SK-N-SH treated with all-trans-retinoic acid at 6 μM for 48 hours (cell line): ENCODE measurements at regions not wholly inside any gene's neighbourhood (a gene's known extent, or its start where the extent isn't known, plus 50 kb on each side); places are given as distances from the start of the nearest gene placed in this dataset.
A peak's percentile ranks its signal among the peaks of the same experiment; 100 is the strongest.
"Not testable (repeated sequence)": the region's sequence is repeated elsewhere in the genome, so short reads cannot be mapped to it uniquely, and the experiment has no call there.

Experiments used
- ATAC-seq: fragments of 200-7000 bp; cut with Tn5 transposase; 3 replicates; pipeline ENCODE4 v1.9.1; 2020; ENCODE audit warnings: mild to moderate bottlenecking, moderate library complexity
- ARNTL ChIP-seq: fragments of 450-650 bp; formaldehyde crosslinking; IDR thresholded peaks from 2 replicates; pipeline ENCODE4 v1.5.0; 2020; ENCODE audit warnings: low read depth, mild to moderate bottlenecking, moderate library complexity, borderline replicate concordance
- BACH2 ChIP-seq: fragments of 250-450 bp; sonication (Bioruptor Pico); IDR thresholded peaks from 2 replicates; pipeline ENCODE4 v1.9.0; 2021; ENCODE audit warnings: mild to moderate bottlenecking, borderline replicate concordance
- CSDC2 ChIP-seq: fragments of 250-450 bp; sonication (Bioruptor Pico); IDR thresholded peaks from 2 replicates; pipeline ENCODE4 v1.5.0; 2020; ENCODE audit warnings: mild to moderate bottlenecking, moderate library complexity
- ESRRG ChIP-seq: fragments of 250-450 bp; sonication (Bioruptor Pico); IDR thresholded peaks from 2 replicates; pipeline ENCODE4 v1.6.1; 2021; ENCODE audit warnings: mild to moderate bottlenecking
- GLIS3 ChIP-seq: fragments of 250-450 bp; sonication (Bioruptor Pico); IDR thresholded peaks from 2 replicates; pipeline ENCODE4 v1.5.0; 2020; ENCODE audit warnings: mild to moderate bottlenecking, moderate library complexity
- ISL1 ChIP-seq: fragments of 250-450 bp; sonication (Bioruptor Pico); IDR thresholded peaks from 2 replicates; pipeline ENCODE4 v2.1.2; 2022; ENCODE audit warnings: mild to moderate bottlenecking, moderate library complexity
- PPARA ChIP-seq: fragments of 250-450 bp; sonication (Bioruptor Pico); IDR thresholded peaks from 2 replicates; pipeline ENCODE4 v1.5.0; 2020; ENCODE audit warnings: mild to moderate bottlenecking, borderline replicate concordance
- RARB ChIP-seq: fragments of 250-450 bp; sonication (Bioruptor Pico); IDR thresholded peaks from 2 replicates; pipeline ENCODE4 v1.8.0; 2021; ENCODE audit warnings: mild to moderate bottlenecking, moderate library complexity
- SNAI2 ChIP-seq: fragments of 250-450 bp; sonication (Bioruptor Pico); IDR thresholded peaks from 2 replicates; pipeline ENCODE4 v1.5.0; 2020; ENCODE audit warnings: mild to moderate bottlenecking, moderate library complexity
- TCF4 ChIP-seq: fragments of 250-450 bp; sonication (Bioruptor Pico); IDR thresholded peaks from 2 replicates; pipeline ENCODE4 v1.8.0; 2021; ENCODE audit warnings: mild to moderate bottlenecking, moderate library complexity, borderline replicate concordance
- TOX ChIP-seq: fragments of 250-450 bp; sonication (Bioruptor Pico); IDR thresholded peaks from 2 replicates; pipeline ENCODE4 v1.8.0; 2021; ENCODE audit warnings: mild to moderate bottlenecking, moderate library complexity, borderline replicate concordance
- ZC3H10 ChIP-seq: fragments of 250-450 bp; sonication (Bioruptor Pico); IDR thresholded peaks from 2 replicates; pipeline ENCODE4 v1.5.1; 2021; ENCODE audit warnings: mild to moderate bottlenecking, moderate library complexity
- ZFP3 ChIP-seq: fragments of 250-450 bp; sonication (Bioruptor Pico); IDR thresholded peaks from 2 replicates; pipeline ENCODE4 v1.5.0; 2020; ENCODE audit warnings: mild to moderate bottlenecking, moderate library complexity
- ZFP30 ChIP-seq: fragments of 450-650 bp; formaldehyde crosslinking; IDR thresholded peaks from 2 replicates; pipeline ENCODE4 v1.5.0; 2022; ENCODE audit warnings: mild to moderate bottlenecking, moderate library complexity
- ZNF565 ChIP-seq: fragments of 450-650 bp; formaldehyde crosslinking; conservative IDR thresholded peaks from 2 replicates; pipeline ENCODE4 v1.5.0; 2020; ENCODE audit warnings: low read depth, mild to moderate bottlenecking, moderate library complexity
- ZNF8 ChIP-seq: fragments of 450-650 bp; formaldehyde crosslinking; IDR thresholded peaks from 2 replicates; pipeline ENCODE4 v1.5.0; 2020; ENCODE audit warnings: mild to moderate bottlenecking, moderate library complexity
- TF ChIP-seq, protein P1 (sequence below): fragments of 250-450 bp; sonication (Bioruptor Pico); IDR thresholded peaks from 2 replicates; pipeline ENCODE4 v1.5.1; 2020; ENCODE audit warnings: low read depth, mild to moderate bottlenecking, moderate library complexity
- TF ChIP-seq, protein P2 (sequence below): fragments of 250-450 bp; sonication (Bioruptor Pico); IDR thresholded peaks from 2 replicates; pipeline ENCODE4 v1.8.0; 2020; ENCODE audit warnings: mild to moderate bottlenecking, moderate library complexity, borderline replicate concordance
- TF ChIP-seq, protein P3 (sequence below): fragments of 250-450 bp; sonication (Bioruptor Pico); IDR thresholded peaks from 2 replicates; pipeline ENCODE4 v1.8.0; 2021; ENCODE audit warnings: low read depth, mild to moderate bottlenecking, moderate library complexity, borderline replicate concordance
- TF ChIP-seq, protein P4 (sequence below): fragments of 250-450 bp; sonication (Bioruptor Pico); IDR thresholded peaks from 2 replicates; pipeline ENCODE4 v1.5.0; 2020; ENCODE audit warnings: mild to moderate bottlenecking, moderate library complexity

DNA sequence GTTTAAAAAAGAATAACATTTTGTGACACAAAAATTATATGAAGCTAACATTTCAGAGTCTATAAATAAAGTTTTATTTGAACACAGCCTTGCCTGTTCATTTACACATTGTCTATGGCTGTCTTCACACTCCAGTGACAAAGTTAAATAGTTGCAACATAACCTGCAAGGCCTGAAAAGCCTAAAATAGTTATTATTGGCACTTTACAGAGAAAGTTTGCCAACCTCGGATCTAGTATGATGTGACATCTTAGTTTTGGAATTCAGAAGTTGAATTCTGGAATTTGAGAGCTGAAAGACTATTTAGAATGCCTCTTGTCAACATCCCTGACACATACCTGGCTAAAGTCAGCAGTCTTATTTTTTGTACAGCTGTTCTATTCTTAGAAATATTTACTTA lies 68.3 kb downstream of the DYRK2 start:
- peak; percentile 12; the same call in 2 of the 3 replicates for ATAC-seq
- TF ChIP-seq, protein P1, sequence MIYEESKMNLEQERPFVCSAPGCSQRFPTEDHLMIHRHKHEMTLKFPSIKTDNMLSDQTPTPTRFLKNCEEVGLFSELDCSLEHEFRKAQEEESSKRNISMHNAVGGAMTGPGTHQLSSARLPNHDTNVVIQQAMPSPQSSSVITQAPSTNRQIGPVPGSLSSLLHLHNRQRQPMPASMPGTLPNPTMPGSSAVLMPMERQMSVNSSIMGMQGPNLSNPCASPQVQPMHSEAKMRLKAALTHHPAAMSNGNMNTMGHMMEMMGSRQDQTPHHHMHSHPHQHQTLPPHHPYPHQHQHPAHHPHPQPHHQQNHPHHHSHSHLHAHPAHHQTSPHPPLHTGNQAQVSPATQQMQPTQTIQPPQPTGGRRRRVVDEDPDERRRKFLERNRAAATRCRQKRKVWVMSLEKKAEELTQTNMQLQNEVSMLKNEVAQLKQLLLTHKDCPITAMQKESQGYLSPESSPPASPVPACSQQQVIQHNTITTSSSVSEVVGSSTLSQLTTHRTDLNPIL (CRISPR knock-in tag): no peak
- peak; percentile 68 for TF ChIP-seq ISL1 (CRISPR knock-in tag)

DNA sequence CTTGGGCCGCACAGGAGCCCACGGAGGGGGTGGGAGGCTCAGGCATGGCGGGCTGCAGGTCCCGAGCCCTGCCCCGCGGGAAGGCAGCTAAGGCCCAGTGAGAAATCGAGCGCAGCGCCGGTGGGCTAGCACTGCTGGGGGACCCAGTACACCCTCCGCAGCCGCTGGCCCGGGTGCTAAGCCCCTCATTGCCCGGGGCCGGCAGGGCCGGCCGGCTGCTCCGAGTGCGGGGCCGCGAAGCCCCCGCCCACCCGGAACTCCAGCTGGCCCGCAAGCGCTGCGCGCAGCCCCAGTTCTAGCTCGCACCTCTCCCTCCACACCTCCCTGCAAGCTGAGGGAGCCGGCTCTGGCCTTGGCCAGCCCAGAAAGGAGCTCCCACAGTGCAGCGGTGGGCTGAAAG lies 70.8 kb downstream of the DYRK2 start:
- not testable (repeated sequence) for ATAC-seq

DNA sequence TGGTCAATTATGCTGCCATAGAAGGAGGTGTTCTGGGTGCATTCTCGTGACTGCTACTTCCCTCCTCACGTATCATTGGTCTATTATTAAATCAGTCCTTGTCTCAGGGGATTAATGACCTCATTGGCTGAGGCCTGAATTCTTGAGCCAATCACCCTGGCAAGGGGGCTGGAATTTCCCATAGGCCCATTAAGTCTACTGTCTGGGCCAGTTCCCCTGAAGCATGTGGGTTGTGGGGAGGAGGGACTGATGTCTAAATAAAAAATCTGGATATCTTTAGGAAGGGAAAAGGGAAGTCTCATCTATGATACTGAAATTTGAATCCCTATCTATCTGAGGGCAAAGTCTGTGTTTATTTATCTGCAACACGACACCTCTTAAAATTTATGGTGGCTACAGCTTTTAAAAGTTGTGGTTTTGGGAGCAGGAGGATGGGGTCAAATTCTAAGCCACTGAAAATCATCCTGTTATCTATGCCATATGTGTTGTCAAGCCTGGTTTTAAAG lies 71.9 kb downstream of the DYRK2 start:
- ATAC-seq: peak; percentile 91
- TF ChIP-seq RARB (CRISPR knock-in tag) (peak; percentile 68; the same call in 1 of the 2 replicates), ZC3H10 (CRISPR knock-in tag) (no peak), TOX (CRISPR knock-in tag) (0 out of 2 replicates have a peak, but pooled peaks have one; percentile 60)

DNA sequence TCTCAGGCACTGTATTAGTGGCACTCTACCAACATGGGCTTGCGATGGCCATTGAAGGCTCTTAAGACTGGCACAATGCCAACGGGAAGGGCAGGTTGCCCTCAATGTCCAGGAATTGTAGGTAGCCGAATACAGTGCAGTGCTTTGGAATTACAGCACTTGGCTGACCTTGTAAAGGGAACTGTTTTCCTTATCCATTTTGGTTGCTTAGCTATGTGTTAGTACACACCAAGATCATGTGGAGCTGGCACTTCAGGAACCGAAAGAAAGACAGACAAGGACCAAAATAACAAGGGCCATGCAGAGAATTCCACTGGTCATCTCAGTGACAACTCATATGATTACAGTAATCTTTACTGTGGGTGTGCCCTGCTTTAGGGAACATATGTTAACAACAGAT lies 72.7 kb downstream of the DYRK2 start:
- peak; percentile 32 for ATAC-seq
- TF ChIP-seq, protein P2, sequence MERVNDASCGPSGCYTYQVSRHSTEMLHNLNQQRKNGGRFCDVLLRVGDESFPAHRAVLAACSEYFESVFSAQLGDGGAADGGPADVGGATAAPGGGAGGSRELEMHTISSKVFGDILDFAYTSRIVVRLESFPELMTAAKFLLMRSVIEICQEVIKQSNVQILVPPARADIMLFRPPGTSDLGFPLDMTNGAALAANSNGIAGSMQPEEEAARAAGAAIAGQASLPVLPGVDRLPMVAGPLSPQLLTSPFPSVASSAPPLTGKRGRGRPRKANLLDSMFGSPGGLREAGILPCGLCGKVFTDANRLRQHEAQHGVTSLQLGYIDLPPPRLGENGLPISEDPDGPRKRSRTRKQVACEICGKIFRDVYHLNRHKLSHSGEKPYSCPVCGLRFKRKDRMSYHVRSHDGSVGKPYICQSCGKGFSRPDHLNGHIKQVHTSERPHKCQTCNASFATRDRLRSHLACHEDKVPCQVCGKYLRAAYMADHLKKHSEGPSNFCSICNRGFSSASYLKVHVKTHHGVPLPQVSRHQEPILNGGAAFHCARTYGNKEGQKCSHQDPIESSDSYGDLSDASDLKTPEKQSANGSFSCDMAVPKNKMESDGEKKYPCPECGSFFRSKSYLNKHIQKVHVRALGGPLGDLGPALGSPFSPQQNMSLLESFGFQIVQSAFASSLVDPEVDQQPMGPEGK (CRISPR knock-in tag): no peak
- TF ChIP-seq, protein P3, sequence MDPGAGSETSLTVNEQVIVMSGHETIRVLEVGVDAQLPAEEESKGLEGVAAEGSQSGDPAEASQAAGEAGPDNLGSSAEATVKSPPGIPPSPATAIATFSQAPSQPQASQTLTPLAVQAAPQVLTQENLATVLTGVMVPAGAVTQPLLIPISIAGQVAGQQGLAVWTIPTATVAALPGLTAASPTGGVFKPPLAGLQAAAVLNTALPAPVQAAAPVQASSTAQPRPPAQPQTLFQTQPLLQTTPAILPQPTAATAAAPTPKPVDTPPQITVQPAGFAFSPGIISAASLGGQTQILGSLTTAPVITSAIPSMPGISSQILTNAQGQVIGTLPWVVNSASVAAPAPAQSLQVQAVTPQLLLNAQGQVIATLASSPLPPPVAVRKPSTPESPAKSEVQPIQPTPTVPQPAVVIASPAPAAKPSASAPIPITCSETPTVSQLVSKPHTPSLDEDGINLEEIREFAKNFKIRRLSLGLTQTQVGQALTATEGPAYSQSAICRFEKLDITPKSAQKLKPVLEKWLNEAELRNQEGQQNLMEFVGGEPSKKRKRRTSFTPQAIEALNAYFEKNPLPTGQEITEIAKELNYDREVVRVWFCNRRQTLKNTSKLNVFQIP (CRISPR knock-in tag): no peak
- TF ChIP-seq ZFP3 (CRISPR knock-in tag): no peak
- TF ChIP-seq ZNF565 (CRISPR knock-in tag): no peak
- TF ChIP-seq TCF4 (CRISPR knock-in tag): no peak
- TF ChIP-seq, protein P4, sequence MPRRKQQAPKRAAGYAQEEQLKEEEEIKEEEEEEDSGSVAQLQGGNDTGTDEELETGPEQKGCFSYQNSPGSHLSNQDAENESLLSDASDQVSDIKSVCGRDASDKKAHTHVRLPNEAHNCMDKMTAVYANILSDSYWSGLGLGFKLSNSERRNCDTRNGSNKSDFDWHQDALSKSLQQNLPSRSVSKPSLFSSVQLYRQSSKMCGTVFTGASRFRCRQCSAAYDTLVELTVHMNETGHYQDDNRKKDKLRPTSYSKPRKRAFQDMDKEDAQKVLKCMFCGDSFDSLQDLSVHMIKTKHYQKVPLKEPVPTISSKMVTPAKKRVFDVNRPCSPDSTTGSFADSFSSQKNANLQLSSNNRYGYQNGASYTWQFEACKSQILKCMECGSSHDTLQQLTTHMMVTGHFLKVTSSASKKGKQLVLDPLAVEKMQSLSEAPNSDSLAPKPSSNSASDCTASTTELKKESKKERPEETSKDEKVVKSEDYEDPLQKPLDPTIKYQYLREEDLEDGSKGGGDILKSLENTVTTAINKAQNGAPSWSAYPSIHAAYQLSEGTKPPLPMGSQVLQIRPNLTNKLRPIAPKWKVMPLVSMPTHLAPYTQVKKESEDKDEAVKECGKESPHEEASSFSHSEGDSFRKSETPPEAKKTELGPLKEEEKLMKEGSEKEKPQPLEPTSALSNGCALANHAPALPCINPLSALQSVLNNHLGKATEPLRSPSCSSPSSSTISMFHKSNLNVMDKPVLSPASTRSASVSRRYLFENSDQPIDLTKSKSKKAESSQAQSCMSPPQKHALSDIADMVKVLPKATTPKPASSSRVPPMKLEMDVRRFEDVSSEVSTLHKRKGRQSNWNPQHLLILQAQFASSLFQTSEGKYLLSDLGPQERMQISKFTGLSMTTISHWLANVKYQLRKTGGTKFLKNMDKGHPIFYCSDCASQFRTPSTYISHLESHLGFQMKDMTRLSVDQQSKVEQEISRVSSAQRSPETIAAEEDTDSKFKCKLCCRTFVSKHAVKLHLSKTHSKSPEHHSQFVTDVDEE: no peak
- TF ChIP-seq CSDC2: no peak
- no peak for TF ChIP-seq GLIS3 (CRISPR knock-in tag)
- no peak for TF ChIP-seq ISL1 (CRISPR knock-in tag)
- no peak for TF ChIP-seq ESRRG (CRISPR knock-in tag)
- no peak for TF ChIP-seq TOX (CRISPR knock-in tag)
- no peak for TF ChIP-seq PPARA (CRISPR knock-in tag)
- no peak for TF ChIP-seq RARB (CRISPR knock-in tag)
- no peak for TF ChIP-seq ZNF8
- TF ChIP-seq ZFP30 (CRISPR knock-in tag): no peak
- no peak for TF ChIP-seq SNAI2
- TF ChIP-seq ARNTL (CRISPR knock-in tag): no peak
- TF ChIP-seq ZC3H10 (CRISPR knock-in tag): no peak
- no peak for TF ChIP-seq BACH2 (CRISPR knock-in tag)

DNA sequence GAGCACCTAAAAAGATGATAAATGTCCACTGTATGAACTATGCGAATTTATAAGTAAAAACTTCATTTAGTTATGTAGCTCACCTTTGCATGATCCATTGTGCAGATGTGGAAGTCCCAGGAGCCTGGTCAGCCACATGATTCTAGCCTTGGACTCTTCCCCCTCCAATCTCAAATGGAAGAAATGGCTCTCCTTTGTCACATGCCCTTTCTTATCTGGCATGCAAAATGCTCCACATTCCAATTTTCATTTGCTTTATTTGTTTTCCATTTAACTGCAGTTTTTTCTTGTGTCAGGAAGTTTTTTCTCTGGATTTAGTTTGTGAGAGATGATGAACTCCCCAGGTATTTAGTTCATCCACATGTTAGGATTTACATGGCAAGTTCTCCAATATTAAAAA lies 73.8 kb downstream of the DYRK2 start:
- TF ChIP-seq GLIS3 (CRISPR knock-in tag): no peak
- TF ChIP-seq ARNTL (CRISPR knock-in tag): no peak
- no peak for TF ChIP-seq SNAI2
- no peak for TF ChIP-seq CSDC2
- TF ChIP-seq RARB (CRISPR knock-in tag): no peak
- no peak for TF ChIP-seq ESRRG (CRISPR knock-in tag)
- TF ChIP-seq ISL1 (CRISPR knock-in tag): no peak
- TF ChIP-seq ZFP3 (CRISPR knock-in tag): no peak
- no peak for TF ChIP-seq ZNF8
- TF ChIP-seq, protein P2 (CRISPR knock-in tag): no peak
- TF ChIP-seq ZNF565 (CRISPR knock-in tag): no peak
- TF ChIP-seq, protein P3 (CRISPR knock-in tag): no peak
- TF ChIP-seq, all 23 proteins: peak for 0
- no peak for ATAC-seq
